ENCODE measurements at regions not wholly inside any gene's neighbourhood (a gene's known extent, or its start where the extent isn't known, plus 50 kb on each side); places are given as distances from the start of the nearest gene placed in this dataset.

DNA sequence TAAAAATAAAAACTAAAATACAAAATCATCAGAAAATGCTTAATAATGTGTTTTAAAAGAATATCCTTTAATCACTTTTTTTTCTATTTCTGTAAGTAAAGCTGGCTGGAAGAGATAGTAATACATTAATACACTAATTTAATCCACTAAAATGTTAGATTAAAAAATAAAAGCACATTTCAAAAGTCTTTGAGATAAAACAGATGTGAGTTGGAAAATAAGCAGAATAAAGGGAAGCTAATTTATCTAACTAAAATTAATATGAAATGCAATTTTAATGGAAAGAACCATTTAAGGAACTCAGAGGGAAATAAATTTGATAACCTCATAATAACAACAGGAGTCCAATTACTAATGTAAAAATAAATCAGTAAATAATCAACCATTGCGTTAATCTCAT, 774.8 kb upstream of the MBL2 start:
- no peaks in the 10 kb centered on the region for H3K36me3 ChIP-seq
- H3K4me1 ChIP-seq: no peaks in the 10 kb centered on the region
- no peaks in the 10 kb centered on the region for H3K27me3 ChIP-seq
- H3K27ac ChIP-seq: no peak overlapping the region
- ATAC-seq (ENCODE audit: low FRiP score in 2 of 2): no peak
- H3K4me3 ChIP-seq: no peak overlapping the region
- WGBS, 2 donors: 84 to 88% methylated on average over 1 of the region's 1 CpG
- TF ChIP-seq EP300 (IDR thresholded peaks at IDR 0.05): no peak
- TF ChIP-seq POLR2A (IDR thresholded peaks at IDR 0.05): no peak
- TF ChIP-seq, protein P1, sequence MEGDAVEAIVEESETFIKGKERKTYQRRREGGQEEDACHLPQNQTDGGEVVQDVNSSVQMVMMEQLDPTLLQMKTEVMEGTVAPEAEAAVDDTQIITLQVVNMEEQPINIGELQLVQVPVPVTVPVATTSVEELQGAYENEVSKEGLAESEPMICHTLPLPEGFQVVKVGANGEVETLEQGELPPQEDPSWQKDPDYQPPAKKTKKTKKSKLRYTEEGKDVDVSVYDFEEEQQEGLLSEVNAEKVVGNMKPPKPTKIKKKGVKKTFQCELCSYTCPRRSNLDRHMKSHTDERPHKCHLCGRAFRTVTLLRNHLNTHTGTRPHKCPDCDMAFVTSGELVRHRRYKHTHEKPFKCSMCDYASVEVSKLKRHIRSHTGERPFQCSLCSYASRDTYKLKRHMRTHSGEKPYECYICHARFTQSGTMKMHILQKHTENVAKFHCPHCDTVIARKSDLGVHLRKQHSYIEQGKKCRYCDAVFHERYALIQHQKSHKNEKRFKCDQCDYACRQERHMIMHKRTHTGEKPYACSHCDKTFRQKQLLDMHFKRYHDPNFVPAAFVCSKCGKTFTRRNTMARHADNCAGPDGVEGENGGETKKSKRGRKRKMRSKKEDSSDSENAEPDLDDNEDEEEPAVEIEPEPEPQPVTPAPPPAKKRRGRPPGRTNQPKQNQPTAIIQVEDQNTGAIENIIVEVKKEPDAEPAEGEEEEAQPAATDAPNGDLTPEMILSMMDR (IDR thresholded peaks at IDR 0.05): no peak
- TF ChIP-seq POLR2AphosphoS5 (IDR thresholded peaks at IDR 0.05): no peak
- H3K9me3 ChIP-seq: no peaks in the 10 kb centered on the region
- DNase-seq: no peak

DNA sequence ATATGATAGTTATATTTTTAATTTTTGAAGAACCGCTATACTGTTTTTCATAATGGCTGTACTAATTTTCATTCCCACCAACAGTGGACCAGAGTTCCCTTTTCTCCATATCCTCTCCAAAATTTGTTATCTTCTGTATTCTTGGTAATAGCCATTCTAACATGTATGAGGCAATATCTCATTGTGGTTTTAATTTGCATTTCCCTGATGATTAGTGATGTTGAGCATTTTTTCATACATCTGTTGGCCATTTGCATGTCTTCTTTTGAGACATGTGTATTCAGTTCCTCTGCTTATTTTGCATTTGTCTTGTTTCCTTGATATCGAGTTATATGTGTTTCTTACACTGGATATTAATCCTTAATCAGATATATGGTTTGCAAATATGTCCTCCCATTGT, 770.8 kb upstream of the MBL2 start:
- Histone ChIP-seq H3K4me3 (no peak overlapping the region), H3K4me1 (no peaks in the 10 kb centered on the region), H3K27ac (no peak overlapping the region), H3K27me3 (no peaks in the 10 kb centered on the region), H3K9me3 (no peaks in the 10 kb centered on the region), H3K36me3 (no peaks in the 10 kb centered on the region)
- WGBS, 2 donors: 87 to 94% methylated on average over 2 of the region's 2 CpGs
- ATAC-seq (ENCODE audit: low FRiP score in 2 of 2): no peak
- TF ChIP-seq, protein P1 (IDR thresholded peaks at IDR 0.05): no peak
- TF ChIP-seq POLR2A (IDR thresholded peaks at IDR 0.05): no peak
- TF ChIP-seq POLR2AphosphoS5 (IDR thresholded peaks at IDR 0.05): no peak
- no peak for TF ChIP-seq EP300 (IDR thresholded peaks at IDR 0.05)
- DNase-seq: no peak

DNA sequence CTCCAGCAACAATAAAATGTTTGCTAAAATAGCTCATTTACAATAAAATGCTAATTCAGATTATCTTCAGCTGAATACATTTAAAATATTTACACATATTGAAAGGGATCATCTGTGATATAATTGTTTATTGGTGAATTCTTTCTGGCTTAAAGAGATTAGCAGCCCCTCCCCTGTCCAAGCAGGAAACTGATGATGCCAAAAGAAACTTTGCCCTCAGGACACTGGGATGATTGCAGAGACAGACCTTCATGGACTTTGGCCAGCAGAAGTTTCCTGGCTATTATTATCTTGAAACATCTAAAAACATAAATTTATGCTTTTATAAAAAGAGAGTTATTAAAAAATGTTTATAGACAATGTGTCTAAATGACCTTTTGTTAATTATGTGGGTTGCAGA, 764.9 kb upstream of the MBL2 start:
- Histone ChIP-seq H3K9me3 (no peaks in the 10 kb centered on the region), H3K4me3 (no peak overlapping the region), H3K4me1 (no peaks in the 10 kb centered on the region), H3K36me3 (no peaks in the 10 kb centered on the region), H3K27ac (no peak overlapping the region), H3K27me3 (no peaks in the 10 kb centered on the region)
- TF ChIP-seq, protein P1 (IDR thresholded peaks at IDR 0.05): no peak
- no peak for TF ChIP-seq POLR2AphosphoS5 (IDR thresholded peaks at IDR 0.05)
- TF ChIP-seq EP300 (IDR thresholded peaks at IDR 0.05): no peak
- no peak for TF ChIP-seq POLR2A (IDR thresholded peaks at IDR 0.05)
- DNase-seq (no peak), ATAC-seq (ENCODE audit: low FRiP score in 2 of 2) (no peak)

DNA sequence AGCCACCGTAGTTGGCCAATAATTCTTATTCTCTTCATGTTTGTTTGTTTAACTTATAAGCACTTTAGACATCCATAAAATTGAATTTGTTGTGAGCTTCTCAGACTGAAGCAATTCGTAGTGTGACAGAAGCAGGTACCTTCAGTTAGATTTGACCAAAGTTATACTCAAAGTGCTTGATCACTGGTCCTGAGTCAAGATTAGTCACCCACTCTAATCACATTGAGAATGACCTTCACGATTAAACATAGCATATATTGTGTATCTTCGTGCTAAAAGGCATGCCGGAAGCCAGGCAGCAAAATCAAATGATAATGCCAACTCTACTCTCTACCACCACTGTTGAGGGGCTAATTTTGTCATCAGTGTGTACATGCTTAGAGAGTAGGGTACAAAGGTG, 763.7 kb upstream of the MBL2 start:
- Histone ChIP-seq H3K27me3 (no peaks in the 10 kb centered on the region), H3K4me3 (no peak overlapping the region), H3K27ac (no peak overlapping the region), H3K4me1 (no peaks in the 10 kb centered on the region), H3K9me3 (no peaks in the 10 kb centered on the region), H3K36me3 (no peaks in the 10 kb centered on the region)
- ATAC-seq (ENCODE audit: low FRiP score in 2 of 2): no peak
- no peak for TF ChIP-seq EP300 (IDR thresholded peaks at IDR 0.05)
- no peak for TF ChIP-seq POLR2AphosphoS5 (IDR thresholded peaks at IDR 0.05)
- TF ChIP-seq, protein P1 (IDR thresholded peaks at IDR 0.05): no peak
- TF ChIP-seq POLR2A (IDR thresholded peaks at IDR 0.05): no peak
- WGBS, 2 donors: 74 to 93% methylated on average over 5 of the region's 5 CpGs
- DNase-seq: no peak

DNA sequence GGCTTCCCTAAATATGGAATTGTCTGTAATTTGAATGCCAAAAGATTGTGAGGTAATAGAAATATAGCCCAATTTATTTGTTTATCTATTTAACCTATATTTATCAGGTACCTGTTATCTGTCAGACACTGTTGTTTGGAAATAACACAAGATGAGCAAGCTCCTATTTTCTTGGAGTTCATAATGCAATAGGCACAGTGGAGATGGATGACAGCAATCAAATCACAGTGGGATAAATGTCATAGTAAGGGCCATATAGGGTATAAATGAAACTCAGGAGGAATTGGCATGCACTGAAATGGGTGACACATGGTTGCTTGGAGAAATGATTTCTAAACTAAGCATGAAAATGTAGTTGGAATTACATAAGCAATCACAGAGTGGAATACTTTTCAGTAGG, 761.8 kb upstream of the MBL2 start:
- Histone ChIP-seq H3K4me1 (no peaks in the 10 kb centered on the region), H3K4me3 (no peak overlapping the region), H3K9me3 (no peaks in the 10 kb centered on the region), H3K36me3 (no peaks in the 10 kb centered on the region), H3K27ac (no peak overlapping the region), H3K27me3 (no peaks in the 10 kb centered on the region)
- no peak for TF ChIP-seq POLR2A (IDR thresholded peaks at IDR 0.05)
- no peak for TF ChIP-seq POLR2AphosphoS5 (IDR thresholded peaks at IDR 0.05)
- TF ChIP-seq EP300 (IDR thresholded peaks at IDR 0.05): no peak
- TF ChIP-seq, protein P1 (IDR thresholded peaks at IDR 0.05): no peak
- DNase-seq (no peak), ATAC-seq (ENCODE audit: low FRiP score in 2 of 2) (no peak)
